ENCODE measurements at regions not wholly inside any gene's neighbourhood (a gene's known extent, or its start where the extent isn't known, plus 50 kb on each side); places are given as distances from the start of the nearest gene placed in this dataset.

- no peak for TF ChIP-seq EZH2 (IDR thresholded peaks at IDR 0.05; ENCODE audit: insufficient read depth, low read length)
- TF ChIP-seq CTCF (IDR thresholded peaks at IDR 0.05; ENCODE audit: insufficient read depth, low read depth, low read length): no peak
Measured at GRCh38 chr9:4359016-4359415, 59.1 kb upstream of the GLIS3 start.

All from astrocyte (in vitro differentiated cells and primary cell).